CD8-positive, alpha-beta memory T cell (primary cell): ENCODE measurements at regions not wholly inside any gene's neighbourhood (a gene's known extent, or its start where the extent isn't known, plus 50 kb on each side); places are given as distances from the start of the nearest gene placed in this dataset.

ENCODE experiments used
- CTCF ChIA-PET: fragments of 350-600 bp; sonication (Branson Sonifier 250); formaldehyde crosslinking; loops from one replicate; lab custom pipeline; 2021; ENCODE audit warnings: antibody characterized with exemption; lab: Charles Lee
- POLR2A ChIA-PET: fragments of 350-600 bp; sonication (Branson Sonifier 250); formaldehyde crosslinking; loops from one replicate; lab custom pipeline; 2021; ENCODE audit warnings: antibody characterized with exemption; lab: Charles Lee
- DNase-seq, 5 donors: peaks; one replicate each; pipeline versions ENCODE4 v3.0.0 to v3.0.0-alpha.2; 2020 to 2022; ENCODE audit warnings: mixed read lengths in 1 of 5
- H3K27ac ChIP-seq: one replicate; pipeline ENCODE4 v1.7.0; 2013; ENCODE audit warnings: low read depth, mild to moderate bottlenecking, low read length, moderate library complexity
- H3K27me3 ChIP-seq: 2 replicates; pipeline ENCODE4 v1.7.0; 2013; ENCODE audit warnings: low read length, mild to moderate bottlenecking; ENCODE audit not compliant: insufficient read depth, poor library complexity, severe bottlenecking
- H3K36me3 ChIP-seq: 2 replicates; pipeline ENCODE4 v1.7.0; 2013; ENCODE audit warnings: mild to moderate bottlenecking, low read length, moderate library complexity; ENCODE audit not compliant: insufficient read depth
- H3K4me1 ChIP-seq: 2 replicates; pipeline ENCODE4 v1.7.0; 2013; ENCODE audit warnings: mild to moderate bottlenecking, low read length, moderate library complexity; ENCODE audit not compliant: insufficient read depth
- H3K4me3 ChIP-seq: 2 replicates; pipeline ENCODE4 v1.7.0; 2013; ENCODE audit warnings: mild to moderate bottlenecking, low read length
- H3K9me3 ChIP-seq: 2 replicates; pipeline ENCODE4 v1.7.0; 2013; ENCODE audit warnings: mild to moderate bottlenecking, low read length
- H3K27ac Mint-ChIP-seq, 8 donors: one replicate each; pipeline ENCODE4 v1.8.0; 2020 to 2021; ENCODE audit warnings: mixed read lengths in 8 of 8, mild to moderate bottlenecking in 6 of 8, inconsistent platforms in 3 of 8, moderate library complexity in 3 of 8
- H3K27me3 Mint-ChIP-seq, 2 donors: one replicate each; pipeline ENCODE4 v1.8.0; 2020 to 2021; ENCODE audit warnings: mixed read lengths in 2 of 2, mild to moderate bottlenecking in 1 of 2, moderate library complexity in 1 of 2
- H3K36me3 Mint-ChIP-seq, 3 donors: one replicate each; pipeline ENCODE4 v1.8.0; 2020 to 2021; ENCODE audit warnings: mixed read lengths in 3 of 3, inconsistent platforms in 1 of 3, mild to moderate bottlenecking in 1 of 3
- H3K4me1 Mint-ChIP-seq, 3 donors: one replicate each; pipeline ENCODE4 v1.8.0; 2020 to 2021; ENCODE audit warnings: mixed read lengths in 3 of 3, inconsistent platforms in 1 of 3, mild to moderate bottlenecking in 1 of 3
- H3K4me3 Mint-ChIP-seq, 7 donors: one replicate each; pipeline ENCODE4 v1.8.0; 2020 to 2021; ENCODE audit warnings: mixed read lengths in 7 of 7, mild to moderate bottlenecking in 6 of 7, moderate library complexity in 4 of 7, inconsistent platforms in 2 of 7
- H3K9me3 Mint-ChIP-seq, 5 donors: one replicate each; pipeline ENCODE4 v1.8.0; 2020 to 2022; ENCODE audit warnings: mixed read lengths in 5 of 5, mild to moderate bottlenecking in 3 of 5, moderate library complexity in 2 of 5, inconsistent platforms in 1 of 5

DNA sequence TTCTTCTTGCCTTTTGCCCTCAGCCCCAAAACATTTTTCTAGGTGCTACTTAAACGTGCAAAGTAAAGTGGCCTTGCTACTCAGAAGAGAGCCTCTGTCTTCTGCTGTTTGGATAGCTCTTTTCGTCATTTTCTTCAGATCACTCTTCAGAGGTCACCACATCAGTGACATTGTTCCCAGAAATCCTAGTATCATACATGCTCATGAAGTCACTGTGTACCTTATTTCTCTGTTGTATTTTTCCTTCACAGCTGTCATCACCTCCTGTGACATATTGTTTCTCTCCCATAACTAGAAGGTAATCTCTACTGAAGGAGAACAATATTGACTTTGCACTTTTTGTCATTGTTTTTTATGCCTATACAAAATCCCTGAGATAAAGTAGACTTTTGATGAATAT, 237.0 kb upstream of the CDH18 start:
- H3K27ac ChIP-seq, result no peak overlapping the region
- no peak overlapping the region for H3K27ac Mint-ChIP-seq
- no peaks in the 10 kb centered on the region for H3K27me3 Mint-ChIP-seq
- no peaks in the 10 kb centered on the region for H3K4me1 ChIP-seq
- H3K36me3 Mint-ChIP-seq, result no peaks in the 10 kb centered on the region
- ChIA-PET CTCF (no interaction called here), POLR2A (no interaction called here)
- no peaks in the 10 kb centered on the region for H3K4me1 Mint-ChIP-seq
- H3K4me3 Mint-ChIP-seq, result no peak overlapping the region
- H3K9me3 ChIP-seq, result no peaks in the 10 kb centered on the region
- H3K9me3 Mint-ChIP-seq, result peaks cover 8 to 25% (median 13%) of the 10 kb centered on the region in 5 donors
- no peak overlapping the region for H3K4me3 ChIP-seq
- H3K27me3 ChIP-seq, result no peaks in the 10 kb centered on the region
- DNase-seq, result no peak
- H3K36me3 ChIP-seq, result no peaks in the 10 kb centered on the region

DNA sequence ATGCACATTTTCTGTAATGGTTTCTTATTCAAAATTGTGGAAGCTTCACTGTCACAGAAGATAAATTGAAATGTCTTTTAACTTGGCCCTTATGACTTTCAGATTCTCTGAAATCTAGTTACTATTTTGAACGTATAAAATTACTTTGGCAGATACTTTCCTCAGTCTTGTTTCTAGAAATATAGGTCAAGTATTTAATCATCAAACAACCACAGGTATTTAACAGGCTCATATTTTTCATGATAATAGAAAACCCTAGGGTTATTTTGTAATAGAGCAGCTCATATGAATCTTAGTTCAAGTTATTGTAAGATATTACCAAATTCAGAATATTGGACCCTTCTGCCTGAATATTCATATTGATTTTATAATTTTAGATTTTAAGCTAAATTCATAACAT, 236.0 kb upstream of the CDH18 start:
- ChIA-PET CTCF (no interaction called here), POLR2A (no interaction called here)
- Mint-ChIP-seq H3K27ac (no peak overlapping the region), H3K4me1 (no peaks in the 10 kb centered on the region), H3K9me3 (peaks cover 8 to 28% (median 12%) of the 10 kb centered on the region in 5 donors), H3K36me3 (no peaks in the 10 kb centered on the region), H3K4me3 (no peak overlapping the region), H3K27me3 (no peaks in the 10 kb centered on the region)
- no peaks in the 10 kb centered on the region for H3K4me1 ChIP-seq
- H3K36me3 ChIP-seq, result no peaks in the 10 kb centered on the region
- no peak overlapping the region for H3K4me3 ChIP-seq
- H3K27ac ChIP-seq, result no peak overlapping the region
- DNase-seq, result no peak
- H3K27me3 ChIP-seq, result no peaks in the 10 kb centered on the region
- H3K9me3 ChIP-seq, result no peaks in the 10 kb centered on the region

DNA sequence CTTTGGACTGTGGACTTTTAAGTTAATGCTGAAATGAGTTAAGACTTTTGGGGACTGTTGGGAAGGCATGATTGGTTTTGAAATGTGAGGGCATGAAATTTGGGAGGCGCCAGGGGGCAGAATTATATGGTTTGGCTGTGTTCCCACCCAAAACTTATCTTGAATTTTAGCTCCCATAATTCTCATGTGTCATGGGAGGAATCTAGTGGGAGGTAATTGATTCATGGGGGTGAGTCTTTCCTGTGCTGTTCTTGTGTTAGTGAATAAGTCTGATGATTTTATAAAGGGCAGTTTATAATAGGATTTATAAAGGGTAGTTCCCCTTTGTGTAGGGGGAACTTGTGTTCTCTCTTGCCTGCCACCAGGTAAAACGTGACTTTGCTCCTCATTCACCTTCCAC, 235.5 kb upstream of the CDH18 start:
- Mint-ChIP-seq H3K36me3 (no peaks in the 10 kb centered on the region), H3K9me3 (peaks cover 6 to 27% (median 14%) of the 10 kb centered on the region in 5 donors), H3K4me1 (no peaks in the 10 kb centered on the region), H3K4me3 (no peak overlapping the region), H3K27me3 (no peaks in the 10 kb centered on the region), H3K27ac (no peak overlapping the region)
- no peaks in the 10 kb centered on the region for H3K4me1 ChIP-seq
- no peak for DNase-seq
- CTCF ChIA-PET, result no interaction called here
- H3K36me3 ChIP-seq, result no peaks in the 10 kb centered on the region
- POLR2A ChIA-PET, result no interaction called here
- no peaks in the 10 kb centered on the region for H3K27me3 ChIP-seq
- no peaks in the 10 kb centered on the region for H3K9me3 ChIP-seq
- H3K27ac ChIP-seq, result no peak overlapping the region
- H3K4me3 ChIP-seq, result no peak overlapping the region

DNA sequence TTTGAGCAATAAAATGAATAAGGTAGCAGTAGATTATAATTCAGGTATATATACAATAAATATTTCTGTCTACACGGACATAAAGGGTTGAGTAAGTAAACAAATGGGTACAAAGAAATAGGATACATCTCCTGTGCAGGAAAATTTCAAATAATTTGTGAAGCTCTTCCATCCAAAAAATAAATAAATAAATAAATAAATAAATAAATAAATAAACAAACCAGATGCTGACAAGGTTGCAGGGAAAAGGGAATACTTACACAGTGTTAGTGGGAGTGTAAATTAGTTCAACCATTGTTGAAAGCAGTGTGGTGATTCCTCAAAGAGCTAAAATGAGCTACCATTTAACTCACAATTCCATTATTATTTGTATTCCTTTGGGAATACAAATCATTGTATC, 227.3 kb upstream of the CDH18 start:
- peaks cover 3 to 45% (median 20%) of the 10 kb centered on the region in 5 donors for H3K9me3 Mint-ChIP-seq
- DNase-seq, result no peak
- Histone ChIP-seq H3K9me3 (no peaks in the 10 kb centered on the region), H3K36me3 (no peaks in the 10 kb centered on the region), H3K27ac (no peak overlapping the region), H3K4me1 (no peaks in the 10 kb centered on the region), H3K27me3 (no peaks in the 10 kb centered on the region), H3K4me3 (no peak overlapping the region)
- no peaks in the 10 kb centered on the region for H3K36me3 Mint-ChIP-seq
- H3K4me3 Mint-ChIP-seq, result no peak overlapping the region
- H3K4me1 Mint-ChIP-seq, result no peaks in the 10 kb centered on the region
- ChIA-PET CTCF (no interaction called here), POLR2A (no interaction called here)
- no peaks in the 10 kb centered on the region for H3K27me3 Mint-ChIP-seq
- no peak overlapping the region for H3K27ac Mint-ChIP-seq

DNA sequence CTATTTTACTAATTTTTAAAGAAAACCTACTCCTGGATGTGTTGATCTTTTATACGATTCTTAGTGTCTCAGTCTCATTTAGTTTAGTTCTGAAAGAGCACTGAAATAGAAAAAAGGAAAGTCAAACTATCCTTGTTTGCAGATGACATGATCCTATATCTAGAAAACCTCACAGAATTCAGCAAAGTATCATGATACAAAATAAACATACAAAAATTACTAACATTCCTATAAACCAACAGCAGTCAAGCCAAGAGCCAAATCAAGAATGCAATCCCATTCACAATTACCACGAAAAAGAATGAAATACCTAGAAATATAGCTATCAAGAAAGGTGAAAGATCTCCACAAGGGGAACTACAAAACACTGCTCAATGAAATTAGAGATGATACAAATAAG, 225.8 kb upstream of the CDH18 start:
- Histone ChIP-seq H3K27ac (no peak overlapping the region), H3K27me3 (no peaks in the 10 kb centered on the region), H3K9me3 (no peaks in the 10 kb centered on the region), H3K4me3 (no peak overlapping the region), H3K36me3 (no peaks in the 10 kb centered on the region), H3K4me1 (no peaks in the 10 kb centered on the region)
- ChIA-PET CTCF (no interaction called here), POLR2A (no interaction called here)
- H3K27me3 Mint-ChIP-seq, result no peaks in the 10 kb centered on the region
- no peak for DNase-seq
- peaks cover 3 to 35% (median 20%) of the 10 kb centered on the region in 5 donors for H3K9me3 Mint-ChIP-seq
- no peak overlapping the region for H3K27ac Mint-ChIP-seq
- no peak overlapping the region for H3K4me3 Mint-ChIP-seq
- H3K4me1 Mint-ChIP-seq, result no peaks in the 10 kb centered on the region
- H3K36me3 Mint-ChIP-seq, result no peaks in the 10 kb centered on the region

DNA sequence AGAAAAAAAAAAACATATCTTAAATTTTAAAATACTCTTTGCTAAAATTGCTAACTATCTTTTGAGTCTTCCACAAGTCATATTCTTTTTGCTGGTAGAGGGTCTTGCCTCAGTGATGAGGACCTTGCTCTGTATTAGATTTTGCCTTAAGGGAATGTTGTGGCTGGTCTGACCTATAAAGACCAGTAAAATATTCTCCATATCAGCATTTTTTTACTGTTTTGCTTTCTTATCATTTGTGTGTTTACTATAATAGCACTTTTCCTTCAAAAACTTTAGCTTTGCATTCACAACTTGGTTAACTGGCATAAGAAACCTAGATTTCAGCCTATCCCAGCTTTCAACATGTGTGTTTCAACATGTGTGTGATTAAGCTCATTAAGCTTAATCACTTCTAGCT, 224.7 kb upstream of the CDH18 start:
- H3K36me3 Mint-ChIP-seq, result no peaks in the 10 kb centered on the region
- Histone ChIP-seq H3K36me3 (no peaks in the 10 kb centered on the region), H3K27me3 (no peaks in the 10 kb centered on the region), H3K4me1 (no peaks in the 10 kb centered on the region), H3K9me3 (no peaks in the 10 kb centered on the region), H3K4me3 (no peak overlapping the region), H3K27ac (no peak overlapping the region)
- DNase-seq, result no peak
- H3K4me3 Mint-ChIP-seq, result no peak overlapping the region
- no peaks in the 10 kb centered on the region for H3K27me3 Mint-ChIP-seq
- POLR2A ChIA-PET, result no interaction called here
- H3K27ac Mint-ChIP-seq, result no peak overlapping the region
- peaks cover 3 to 25% (median 17%) of the 10 kb centered on the region in 5 donors for H3K9me3 Mint-ChIP-seq
- CTCF ChIA-PET, result no interaction called here
- H3K4me1 Mint-ChIP-seq, result no peaks in the 10 kb centered on the region

DNA sequence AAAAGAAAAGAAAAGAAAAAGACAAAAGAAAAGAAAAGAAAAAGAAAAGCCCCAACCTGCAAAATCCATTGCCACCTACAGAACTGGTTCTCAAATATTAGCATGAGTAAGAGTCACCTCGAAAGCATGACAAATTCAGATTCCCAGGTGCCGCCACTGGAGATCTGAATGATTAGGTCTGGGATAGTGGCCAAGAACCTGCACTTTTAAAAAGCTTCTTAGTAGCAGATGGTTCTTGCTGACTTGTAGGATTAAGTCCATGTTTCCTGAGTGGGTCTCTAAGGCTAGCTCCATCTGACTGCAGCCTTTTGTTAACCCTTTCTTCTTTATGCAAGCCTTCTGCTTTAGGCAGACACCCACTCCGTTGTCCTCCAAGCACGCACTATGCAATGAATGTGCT, 178.5 kb upstream of the CDH18 start:
- H3K4me1 ChIP-seq, result no peaks in the 10 kb centered on the region
- Mint-ChIP-seq H3K4me3 (no peak overlapping the region), H3K4me1 (no peaks in the 10 kb centered on the region), H3K36me3 (no peaks in the 10 kb centered on the region), H3K27me3 (no peaks in the 10 kb centered on the region), H3K9me3 (peaks cover 0 to 16% (median 3%) of the 10 kb centered on the region in 5 donors), H3K27ac (no peak overlapping the region)
- ChIA-PET POLR2A (no interaction called here), CTCF (no interaction called here)
- no peak overlapping the region for H3K4me3 ChIP-seq
- no peaks in the 10 kb centered on the region for H3K27me3 ChIP-seq
- H3K9me3 ChIP-seq, result no peaks in the 10 kb centered on the region
- H3K27ac ChIP-seq, result no peak overlapping the region
- no peaks in the 10 kb centered on the region for H3K36me3 ChIP-seq
- DNase-seq, result no peak

DNA sequence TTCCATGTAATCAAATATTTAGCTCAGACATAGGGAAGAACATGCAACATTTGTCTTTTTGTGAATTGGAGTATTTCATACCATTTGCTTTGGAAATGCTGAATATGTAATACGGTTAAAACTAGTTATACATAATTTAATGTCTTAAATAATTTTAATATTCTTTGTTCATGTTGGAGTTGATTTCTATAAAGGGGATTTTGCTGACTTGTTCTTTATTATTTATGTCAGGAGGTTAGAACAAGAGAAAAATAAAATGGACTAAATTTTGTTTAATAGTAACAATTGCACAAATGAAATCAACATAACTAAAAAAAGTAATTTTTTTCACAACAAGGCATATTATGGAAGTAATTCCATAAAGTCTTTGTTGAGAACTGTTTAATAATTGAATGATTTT, 170.0 kb upstream of the CDH18 start:
- no peaks in the 10 kb centered on the region for H3K27me3 Mint-ChIP-seq
- H3K4me1 Mint-ChIP-seq, result no peaks in the 10 kb centered on the region
- Histone ChIP-seq H3K4me3 (no peak overlapping the region), H3K27me3 (no peaks in the 10 kb centered on the region), H3K4me1 (no peaks in the 10 kb centered on the region), H3K27ac (no peak overlapping the region), H3K9me3 (no peaks in the 10 kb centered on the region), H3K36me3 (no peaks in the 10 kb centered on the region)
- H3K9me3 Mint-ChIP-seq, result peaks cover 0 to 23% (median 9%) of the 10 kb centered on the region in 5 donors
- no peak overlapping the region for H3K27ac Mint-ChIP-seq
- ChIA-PET CTCF (no interaction called here), POLR2A (no interaction called here)
- no peaks in the 10 kb centered on the region for H3K36me3 Mint-ChIP-seq
- H3K4me3 Mint-ChIP-seq, result no peak overlapping the region
- DNase-seq, result no peak

DNA sequence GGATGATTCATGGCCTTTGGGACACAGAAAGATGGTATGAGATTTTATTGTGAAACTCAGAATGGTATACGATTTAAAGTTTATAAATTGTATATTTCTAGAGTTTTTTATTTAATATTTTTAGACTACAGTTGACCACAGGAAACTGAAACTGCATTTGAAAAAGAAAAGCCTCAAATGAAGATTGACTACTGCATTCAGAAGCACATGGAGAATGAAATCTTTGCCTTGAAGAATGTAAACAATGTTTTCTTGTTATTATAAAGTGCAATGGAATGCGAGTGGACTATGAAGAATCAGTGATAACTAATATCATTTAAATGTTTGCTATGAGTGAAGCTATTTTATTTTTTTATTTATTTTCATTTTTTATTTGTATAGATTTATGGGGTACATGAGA, 169.1 kb upstream of the CDH18 start:
- Mint-ChIP-seq H3K27me3 (no peaks in the 10 kb centered on the region), H3K36me3 (no peaks in the 10 kb centered on the region), H3K4me1 (no peaks in the 10 kb centered on the region), H3K9me3 (peaks cover 0 to 23% (median 13%) of the 10 kb centered on the region in 5 donors), H3K4me3 (no peak overlapping the region), H3K27ac (no peak overlapping the region)
- Histone ChIP-seq H3K4me1 (no peaks in the 10 kb centered on the region), H3K9me3 (no peaks in the 10 kb centered on the region), H3K4me3 (no peak overlapping the region), H3K27ac (no peak overlapping the region), H3K27me3 (no peaks in the 10 kb centered on the region), H3K36me3 (no peaks in the 10 kb centered on the region)
- POLR2A ChIA-PET, result no interaction called here
- DNase-seq, result no peak
- CTCF ChIA-PET, result no interaction called here
